ENCODE measurements at regions not wholly inside any gene's neighbourhood (a gene's known extent, or its start where the extent isn't known, plus 50 kb on each side); places are given as distances from the start of the nearest gene placed in this dataset.

- TF ChIP-seq, protein P1, sequence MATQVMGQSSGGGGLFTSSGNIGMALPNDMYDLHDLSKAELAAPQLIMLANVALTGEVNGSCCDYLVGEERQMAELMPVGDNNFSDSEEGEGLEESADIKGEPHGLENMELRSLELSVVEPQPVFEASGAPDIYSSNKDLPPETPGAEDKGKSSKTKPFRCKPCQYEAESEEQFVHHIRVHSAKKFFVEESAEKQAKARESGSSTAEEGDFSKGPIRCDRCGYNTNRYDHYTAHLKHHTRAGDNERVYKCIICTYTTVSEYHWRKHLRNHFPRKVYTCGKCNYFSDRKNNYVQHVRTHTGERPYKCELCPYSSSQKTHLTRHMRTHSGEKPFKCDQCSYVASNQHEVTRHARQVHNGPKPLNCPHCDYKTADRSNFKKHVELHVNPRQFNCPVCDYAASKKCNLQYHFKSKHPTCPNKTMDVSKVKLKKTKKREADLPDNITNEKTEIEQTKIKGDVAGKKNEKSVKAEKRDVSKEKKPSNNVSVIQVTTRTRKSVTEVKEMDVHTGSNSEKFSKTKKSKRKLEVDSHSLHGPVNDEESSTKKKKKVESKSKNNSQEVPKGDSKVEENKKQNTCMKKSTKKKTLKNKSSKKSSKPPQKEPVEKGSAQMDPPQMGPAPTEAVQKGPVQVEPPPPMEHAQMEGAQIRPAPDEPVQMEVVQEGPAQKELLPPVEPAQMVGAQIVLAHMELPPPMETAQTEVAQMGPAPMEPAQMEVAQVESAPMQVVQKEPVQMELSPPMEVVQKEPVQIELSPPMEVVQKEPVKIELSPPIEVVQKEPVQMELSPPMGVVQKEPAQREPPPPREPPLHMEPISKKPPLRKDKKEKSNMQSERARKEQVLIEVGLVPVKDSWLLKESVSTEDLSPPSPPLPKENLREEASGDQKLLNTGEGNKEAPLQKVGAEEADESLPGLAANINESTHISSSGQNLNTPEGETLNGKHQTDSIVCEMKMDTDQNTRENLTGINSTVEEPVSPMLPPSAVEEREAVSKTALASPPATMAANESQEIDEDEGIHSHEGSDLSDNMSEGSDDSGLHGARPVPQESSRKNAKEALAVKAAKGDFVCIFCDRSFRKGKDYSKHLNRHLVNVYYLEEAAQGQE (IDR thresholded peaks at IDR 0.05; ENCODE audit: unreplicated experiment), result no peak
- TF ChIP-seq EZH2 (IDR thresholded peaks at IDR 0.05; ENCODE audit: low read depth, unreplicated experiment) (no peak), ZNF331 (CRISPR knock-in tag; IDR thresholded peaks at IDR 0.05; ENCODE audit: low read depth) (no peak), CTCF (conservative IDR thresholded peaks at IDR 0.05; ENCODE audit: low read depth in 2 of 2) (no peak), NANOG (IDR thresholded peaks at IDR 0.05; ENCODE audit: borderline replicate concordance) (no peak), POLR2AphosphoS5 (IDR thresholded peaks at IDR 0.05; ENCODE audit: low read depth) (no peak), EZH2phosphoT487 (IDR thresholded peaks at IDR 0.05; ENCODE audit: unreplicated experiment) (no peak), JUNB (IDR thresholded peaks at IDR 0.05; ENCODE audit: unreplicated experiment) (no peak), STAT1 (IDR thresholded peaks at IDR 0.05; ENCODE audit: unreplicated experiment) (no peak), ZNF114 (CRISPR knock-in tag; IDR thresholded peaks at IDR 0.05) (no peak), ETS1 (IDR thresholded peaks at IDR 0.05) (no peak), CREB1 (CRISPR knock-in tag; IDR thresholded peaks at IDR 0.05; ENCODE audit: low read depth) (no peak), ZNF462 (CRISPR knock-in tag; IDR thresholded peaks at IDR 0.05) (no peak)
Measured at GRCh38 chr15:95298729-95299128, 1031.8 kb upstream of the NR2F2 start.
